IPS-NIHi7 (cell line): ENCODE measurements at regions not wholly inside any gene's neighbourhood (a gene's known extent, or its start where the extent isn't known, plus 50 kb on each side); places are given as distances from the start of the nearest gene placed in this dataset.
A peak's percentile ranks its signal among the peaks of the same experiment; 100 is the strongest.
"Not testable (repeated sequence)": the region's sequence is repeated elsewhere in the genome, so short reads cannot be mapped to it uniquely, and the experiment has no call there.

ENCODE experiments used
- DNase-seq: peaks from one replicate; pipeline ENCODE4 v3.0.0; 2012; ENCODE audit warnings: mixed read lengths; ENCODE audit errors: extremely low spot score

- DNase-seq: no peak
Observed at GRCh38 chr1:193418745-193419058, 232.3 kb upstream of the B3GALT2 start.

GRCh38 chr1:193417945-193418744 is 231.7 kb upstream of the B3GALT2 start:
- no peak for DNase-seq

- DNase-seq: no peak
Observed at GRCh38 chr1:193417403-193417802, 231.0 kb upstream of the B3GALT2 start.

- no peak for DNase-seq
Observed at GRCh38 chr1:193416226-193417024, 230.0 kb upstream of the B3GALT2 start.

- DNase-seq: no peak
Observed at GRCh38 chr1:193415256-193415655, 228.8 kb upstream of the B3GALT2 start.

GRCh38 chr1:193413376-193413775 is 227.0 kb upstream of the B3GALT2 start:
- no peak for DNase-seq

- no peak for DNase-seq
Observed at GRCh38 chr1:193412748-193413147, 226.3 kb upstream of the B3GALT2 start.

- DNase-seq: no peak
Observed at GRCh38 chr1:193411714-193412113, 225.3 kb upstream of the B3GALT2 start.

GRCh38 chr1:193411215-193411614 is 224.8 kb upstream of the B3GALT2 start:
- no peak for DNase-seq

GRCh38 chr1:193408782-193409293 is 222.4 kb upstream of the B3GALT2 start:
- no peak for DNase-seq

- peak; percentile 26 for DNase-seq
Observed at GRCh38 chr1:193406901-193407300, 220.5 kb upstream of the B3GALT2 start.

- no peak for DNase-seq
Observed at GRCh38 chr1:193404236-193404635, 217.8 kb upstream of the B3GALT2 start.

GRCh38 chr1:193402977-193403376 is 216.6 kb upstream of the B3GALT2 start:
- no peak for DNase-seq

- no peak for DNase-seq
Observed at GRCh38 chr1:193402037-193402436, 215.6 kb upstream of the B3GALT2 start.

GRCh38 chr1:193394336-193394735 is 207.9 kb upstream of the B3GALT2 start:
- no peak for DNase-seq

- peak; percentile 22 for DNase-seq
Observed at GRCh38 chr1:193392686-193393085, 206.3 kb upstream of the B3GALT2 start.

GRCh38 chr1:193388683-193389082 is 202.3 kb upstream of the B3GALT2 start:
- DNase-seq: no peak

- DNase-seq: no peak
Observed at GRCh38 chr1:193388165-193388564, 201.8 kb upstream of the B3GALT2 start.

GRCh38 chr1:193387406-193387805 is 201.0 kb upstream of the B3GALT2 start:
- no peak for DNase-seq

- not testable (repeated sequence) for DNase-seq
Observed at GRCh38 chr1:193378451-193378850, 192.0 kb upstream of the B3GALT2 start.

- no peak for DNase-seq
Observed at GRCh38 chr1:193377472-193377871, 191.1 kb upstream of the B3GALT2 start.

- DNase-seq: no peak
Observed at GRCh38 chr1:193372553-193372952, 186.1 kb upstream of the B3GALT2 start.

- DNase-seq: no peak
Observed at GRCh38 chr1:193368302-193368701, 181.9 kb upstream of the B3GALT2 start.
